ENCODE measurements at regions not wholly inside any gene's neighbourhood (a gene's known extent, or its start where the extent isn't known, plus 50 kb on each side); places are given as distances from the start of the nearest gene placed in this dataset.
A peak's percentile ranks its signal among the peaks of the same experiment; 100 is the strongest.

DNA sequence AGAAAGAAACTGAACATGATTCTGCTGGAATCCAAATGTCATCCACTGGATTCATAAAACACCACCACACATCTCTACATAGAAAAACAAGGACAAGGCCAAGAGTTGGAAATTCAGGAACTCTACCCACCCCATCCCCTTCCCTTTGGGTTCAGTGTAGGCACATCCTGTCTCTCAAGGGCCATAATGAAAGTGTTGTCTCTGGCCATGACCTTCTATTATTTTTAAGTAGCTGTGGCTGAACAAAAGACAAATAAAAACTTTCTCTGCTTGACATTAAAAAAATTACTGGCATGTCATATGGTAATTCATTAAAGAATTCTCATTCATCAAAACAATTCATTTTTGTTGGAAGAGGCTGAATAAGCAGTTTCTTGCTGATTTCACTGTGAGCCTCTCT lies 54.9 kb upstream of the ZBTB18 start:
- Mint-ChIP-seq H3K4me1 (ENCODE audit: unreplicated experiment) (no peaks in the 10 kb centered on the region), H3K27ac (ENCODE audit: unreplicated experiment) (no peak overlapping the region), H3K36me3 (ENCODE audit: low read depth, unreplicated experiment) (no peaks in the 10 kb centered on the region), H3K27me3 (ENCODE audit: unreplicated experiment) (no peaks in the 10 kb centered on the region), H3K9me3 (ENCODE audit: unreplicated experiment) (no peaks in the 10 kb centered on the region), H3K4me3 (ENCODE audit: unreplicated experiment) (no peak overlapping the region)
- TF ChIP-seq, protein P1, sequence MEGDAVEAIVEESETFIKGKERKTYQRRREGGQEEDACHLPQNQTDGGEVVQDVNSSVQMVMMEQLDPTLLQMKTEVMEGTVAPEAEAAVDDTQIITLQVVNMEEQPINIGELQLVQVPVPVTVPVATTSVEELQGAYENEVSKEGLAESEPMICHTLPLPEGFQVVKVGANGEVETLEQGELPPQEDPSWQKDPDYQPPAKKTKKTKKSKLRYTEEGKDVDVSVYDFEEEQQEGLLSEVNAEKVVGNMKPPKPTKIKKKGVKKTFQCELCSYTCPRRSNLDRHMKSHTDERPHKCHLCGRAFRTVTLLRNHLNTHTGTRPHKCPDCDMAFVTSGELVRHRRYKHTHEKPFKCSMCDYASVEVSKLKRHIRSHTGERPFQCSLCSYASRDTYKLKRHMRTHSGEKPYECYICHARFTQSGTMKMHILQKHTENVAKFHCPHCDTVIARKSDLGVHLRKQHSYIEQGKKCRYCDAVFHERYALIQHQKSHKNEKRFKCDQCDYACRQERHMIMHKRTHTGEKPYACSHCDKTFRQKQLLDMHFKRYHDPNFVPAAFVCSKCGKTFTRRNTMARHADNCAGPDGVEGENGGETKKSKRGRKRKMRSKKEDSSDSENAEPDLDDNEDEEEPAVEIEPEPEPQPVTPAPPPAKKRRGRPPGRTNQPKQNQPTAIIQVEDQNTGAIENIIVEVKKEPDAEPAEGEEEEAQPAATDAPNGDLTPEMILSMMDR (IDR thresholded peaks at IDR 0.05; ENCODE audit: unreplicated experiment): no peak
- DNase-seq (ENCODE audit: low spot score): no peak

- no peaks in the 10 kb centered on the region for H3K27me3 Mint-ChIP-seq (ENCODE audit: unreplicated experiment)
- no peak overlapping the region for H3K4me3 Mint-ChIP-seq (ENCODE audit: unreplicated experiment)
- TF ChIP-seq, protein P1 (IDR thresholded peaks at IDR 0.05; ENCODE audit: unreplicated experiment): no peak
- H3K4me1 Mint-ChIP-seq (ENCODE audit: unreplicated experiment): no peaks in the 10 kb centered on the region
- H3K9me3 Mint-ChIP-seq (ENCODE audit: unreplicated experiment): no peaks in the 10 kb centered on the region
- no peak overlapping the region for H3K27ac Mint-ChIP-seq (ENCODE audit: unreplicated experiment)
- no peak for DNase-seq (ENCODE audit: low spot score)
- peaks cover 7% of the 10 kb centered on the region for H3K36me3 Mint-ChIP-seq (ENCODE audit: low read depth, unreplicated experiment)
These were observed 59.4 kb upstream of the ZBTB18 start for GRCh38 chr1:243991650-243992049.

DNA sequence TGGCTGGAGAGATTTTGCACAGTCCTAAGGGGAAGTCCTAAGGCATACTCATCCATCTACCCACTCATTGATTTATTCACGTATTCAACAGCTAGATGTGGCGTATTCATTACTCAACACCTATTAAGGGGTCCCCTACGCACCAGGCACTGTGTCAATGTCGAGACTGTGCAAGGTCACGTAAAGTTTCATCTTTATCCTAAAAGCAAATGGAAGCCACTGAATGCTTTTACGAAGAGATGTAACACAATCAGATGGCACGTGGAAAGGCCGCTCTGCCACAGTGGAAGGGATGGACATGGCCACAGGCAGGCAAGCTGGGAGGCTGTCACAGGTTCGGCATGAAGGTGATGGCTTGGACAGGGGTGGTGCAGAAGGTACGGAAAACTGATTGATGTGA lies 66.3 kb upstream of the ZBTB18 start:
- DNase-seq (ENCODE audit: low spot score): no peak
- TF ChIP-seq, protein P1 (IDR thresholded peaks at IDR 0.05; ENCODE audit: unreplicated experiment): no peak
- no peaks in the 10 kb centered on the region for H3K4me1 Mint-ChIP-seq (ENCODE audit: unreplicated experiment)
- no peak overlapping the region for H3K4me3 Mint-ChIP-seq (ENCODE audit: unreplicated experiment)
- no peaks in the 10 kb centered on the region for H3K9me3 Mint-ChIP-seq (ENCODE audit: unreplicated experiment)
- peaks cover 2% of the 10 kb centered on the region for H3K27me3 Mint-ChIP-seq (ENCODE audit: unreplicated experiment)
- H3K36me3 Mint-ChIP-seq (ENCODE audit: low read depth, unreplicated experiment): peaks cover 3% of the 10 kb centered on the region
- H3K27ac Mint-ChIP-seq (ENCODE audit: unreplicated experiment): no peak overlapping the region

GRCh38 chr1:243982447-243983018 lies 68.5 kb upstream of the ZBTB18 start:
- peak; percentile 16 for DNase-seq (ENCODE audit: low spot score)
- no peaks in the 10 kb centered on the region for H3K36me3 Mint-ChIP-seq (ENCODE audit: low read depth, unreplicated experiment)
- H3K9me3 Mint-ChIP-seq (ENCODE audit: unreplicated experiment): no peaks in the 10 kb centered on the region
- peaks cover 4% of the 10 kb centered on the region for H3K27me3 Mint-ChIP-seq (ENCODE audit: unreplicated experiment)
- no peak overlapping the region for H3K4me3 Mint-ChIP-seq (ENCODE audit: unreplicated experiment)
- no peak overlapping the region for H3K27ac Mint-ChIP-seq (ENCODE audit: unreplicated experiment)
- TF ChIP-seq, protein P1 (IDR thresholded peaks at IDR 0.05; ENCODE audit: unreplicated experiment): no peak
- H3K4me1 Mint-ChIP-seq (ENCODE audit: unreplicated experiment): no peaks in the 10 kb centered on the region

DNA sequence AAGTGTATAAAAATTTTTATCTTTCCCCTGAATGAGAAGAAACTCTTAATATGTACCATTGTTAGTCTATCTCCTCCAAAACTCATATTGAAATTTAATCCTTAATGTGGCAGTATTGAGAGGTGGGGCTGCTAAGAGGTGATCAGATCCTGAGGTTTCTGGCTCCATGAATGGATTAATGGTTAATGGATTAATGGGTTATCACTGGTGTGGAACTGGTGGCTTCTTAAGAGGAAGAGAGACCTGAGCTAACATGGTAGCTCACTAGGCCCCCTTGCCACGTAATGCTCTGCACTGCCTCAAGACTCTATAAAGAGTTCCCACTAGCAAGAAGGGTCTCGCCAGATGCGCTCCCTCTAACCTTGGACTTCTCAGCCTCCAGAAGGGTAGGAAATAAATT lies 70.6 kb upstream of the ZBTB18 start:
- Mint-ChIP-seq H3K4me3 (ENCODE audit: unreplicated experiment) (no peak overlapping the region), H3K4me1 (ENCODE audit: unreplicated experiment) (no peaks in the 10 kb centered on the region), H3K36me3 (ENCODE audit: low read depth, unreplicated experiment) (no peaks in the 10 kb centered on the region), H3K27me3 (ENCODE audit: unreplicated experiment) (peaks cover 4% of the 10 kb centered on the region), H3K9me3 (ENCODE audit: unreplicated experiment) (no peaks in the 10 kb centered on the region), H3K27ac (ENCODE audit: unreplicated experiment) (no peak overlapping the region)
- TF ChIP-seq, protein P1 (IDR thresholded peaks at IDR 0.05; ENCODE audit: unreplicated experiment): no peak
- no peak for DNase-seq (ENCODE audit: low spot score)
